ENCODE measurements at regions not wholly inside any gene's neighbourhood (a gene's known extent, or its start where the extent isn't known, plus 50 kb on each side); places are given as distances from the start of the nearest gene placed in this dataset.

DNA sequence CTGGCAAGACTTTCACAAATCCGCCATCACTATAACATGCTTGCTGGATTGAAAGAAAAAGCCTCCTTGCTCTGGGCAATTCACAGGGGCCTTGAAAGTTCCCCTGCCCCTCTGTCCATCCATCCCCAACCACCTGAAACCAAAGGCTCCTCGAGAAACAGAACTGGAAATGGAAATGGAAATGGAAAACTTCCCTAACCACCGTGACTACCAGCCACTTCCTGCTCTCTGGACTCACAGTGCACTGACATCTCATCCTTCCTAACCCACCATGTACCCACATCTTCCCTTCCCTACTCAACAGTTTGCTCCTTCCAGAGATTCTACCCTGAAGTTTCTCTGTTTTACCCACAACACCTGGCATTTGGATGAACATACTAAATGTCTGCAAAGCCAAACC is 603.6 kb upstream of the DIPK2B start:
- Histone ChIP-seq H3K27ac (ENCODE audit: low read length) (peak overlapping the region; percentile 84), H3K36me3 (ENCODE audit: control insufficient read depth, insufficient read depth, low read length) (no peaks in the 10 kb centered on the region), H3K27me3 (ENCODE audit: control insufficient read depth, insufficient read depth, low read length) (no peaks in the 10 kb centered on the region), H3K9me3 (ENCODE audit: control insufficient read depth, insufficient read depth, low read depth, low read length) (no peaks in the 10 kb centered on the region), H3K4me3 (ENCODE audit: low read depth in 2 of 2, low read length in 2 of 2) (no peak overlapping the region), H3K4me1 (ENCODE audit: control insufficient read depth, insufficient read depth, low read length) (peaks cover 66% of the 10 kb centered on the region)
- ChIA-PET CTCF (no interaction called here), POLR2A (no interaction called here)
- TF ChIP-seq, protein P1, sequence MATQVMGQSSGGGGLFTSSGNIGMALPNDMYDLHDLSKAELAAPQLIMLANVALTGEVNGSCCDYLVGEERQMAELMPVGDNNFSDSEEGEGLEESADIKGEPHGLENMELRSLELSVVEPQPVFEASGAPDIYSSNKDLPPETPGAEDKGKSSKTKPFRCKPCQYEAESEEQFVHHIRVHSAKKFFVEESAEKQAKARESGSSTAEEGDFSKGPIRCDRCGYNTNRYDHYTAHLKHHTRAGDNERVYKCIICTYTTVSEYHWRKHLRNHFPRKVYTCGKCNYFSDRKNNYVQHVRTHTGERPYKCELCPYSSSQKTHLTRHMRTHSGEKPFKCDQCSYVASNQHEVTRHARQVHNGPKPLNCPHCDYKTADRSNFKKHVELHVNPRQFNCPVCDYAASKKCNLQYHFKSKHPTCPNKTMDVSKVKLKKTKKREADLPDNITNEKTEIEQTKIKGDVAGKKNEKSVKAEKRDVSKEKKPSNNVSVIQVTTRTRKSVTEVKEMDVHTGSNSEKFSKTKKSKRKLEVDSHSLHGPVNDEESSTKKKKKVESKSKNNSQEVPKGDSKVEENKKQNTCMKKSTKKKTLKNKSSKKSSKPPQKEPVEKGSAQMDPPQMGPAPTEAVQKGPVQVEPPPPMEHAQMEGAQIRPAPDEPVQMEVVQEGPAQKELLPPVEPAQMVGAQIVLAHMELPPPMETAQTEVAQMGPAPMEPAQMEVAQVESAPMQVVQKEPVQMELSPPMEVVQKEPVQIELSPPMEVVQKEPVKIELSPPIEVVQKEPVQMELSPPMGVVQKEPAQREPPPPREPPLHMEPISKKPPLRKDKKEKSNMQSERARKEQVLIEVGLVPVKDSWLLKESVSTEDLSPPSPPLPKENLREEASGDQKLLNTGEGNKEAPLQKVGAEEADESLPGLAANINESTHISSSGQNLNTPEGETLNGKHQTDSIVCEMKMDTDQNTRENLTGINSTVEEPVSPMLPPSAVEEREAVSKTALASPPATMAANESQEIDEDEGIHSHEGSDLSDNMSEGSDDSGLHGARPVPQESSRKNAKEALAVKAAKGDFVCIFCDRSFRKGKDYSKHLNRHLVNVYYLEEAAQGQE (IDR thresholded peaks at IDR 0.05; ENCODE audit: insufficient read depth in 1 of 2, low read depth in 2 of 2, low read length in 1 of 2) = no peak
- TF ChIP-seq, protein P2, sequence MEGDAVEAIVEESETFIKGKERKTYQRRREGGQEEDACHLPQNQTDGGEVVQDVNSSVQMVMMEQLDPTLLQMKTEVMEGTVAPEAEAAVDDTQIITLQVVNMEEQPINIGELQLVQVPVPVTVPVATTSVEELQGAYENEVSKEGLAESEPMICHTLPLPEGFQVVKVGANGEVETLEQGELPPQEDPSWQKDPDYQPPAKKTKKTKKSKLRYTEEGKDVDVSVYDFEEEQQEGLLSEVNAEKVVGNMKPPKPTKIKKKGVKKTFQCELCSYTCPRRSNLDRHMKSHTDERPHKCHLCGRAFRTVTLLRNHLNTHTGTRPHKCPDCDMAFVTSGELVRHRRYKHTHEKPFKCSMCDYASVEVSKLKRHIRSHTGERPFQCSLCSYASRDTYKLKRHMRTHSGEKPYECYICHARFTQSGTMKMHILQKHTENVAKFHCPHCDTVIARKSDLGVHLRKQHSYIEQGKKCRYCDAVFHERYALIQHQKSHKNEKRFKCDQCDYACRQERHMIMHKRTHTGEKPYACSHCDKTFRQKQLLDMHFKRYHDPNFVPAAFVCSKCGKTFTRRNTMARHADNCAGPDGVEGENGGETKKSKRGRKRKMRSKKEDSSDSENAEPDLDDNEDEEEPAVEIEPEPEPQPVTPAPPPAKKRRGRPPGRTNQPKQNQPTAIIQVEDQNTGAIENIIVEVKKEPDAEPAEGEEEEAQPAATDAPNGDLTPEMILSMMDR (IDR thresholded peaks at IDR 0.05) = no peak
- no peak for TF ChIP-seq TCF7L2 (IDR thresholded peaks at IDR 0.05; ENCODE audit: low read depth, low read length)
- no peak for TF ChIP-seq POLR2AphosphoS5 (IDR thresholded peaks at IDR 0.05; ENCODE audit: low read depth, low read length)
- TF ChIP-seq SIN3A (IDR thresholded peaks at IDR 0.05; ENCODE audit: borderline replicate concordance, insufficient read depth, low read depth, low read length) = no peak
- in situ Hi-C loops (cut with HindIII; ENCODE audit: low pct_unique_long_range_greater_than_20kb, low sequenced_read_pairs) (no loop called here), intact Hi-C loops (cut with micrococcal nuclease; ENCODE audit: unreplicated experiment) (no loop called here)
- DNase-seq (ENCODE audit: low read depth, low spot score) (no peak), ATAC-seq (no peak)
- BruUV-seq (replicated peaks) = no TSS peak

DNA sequence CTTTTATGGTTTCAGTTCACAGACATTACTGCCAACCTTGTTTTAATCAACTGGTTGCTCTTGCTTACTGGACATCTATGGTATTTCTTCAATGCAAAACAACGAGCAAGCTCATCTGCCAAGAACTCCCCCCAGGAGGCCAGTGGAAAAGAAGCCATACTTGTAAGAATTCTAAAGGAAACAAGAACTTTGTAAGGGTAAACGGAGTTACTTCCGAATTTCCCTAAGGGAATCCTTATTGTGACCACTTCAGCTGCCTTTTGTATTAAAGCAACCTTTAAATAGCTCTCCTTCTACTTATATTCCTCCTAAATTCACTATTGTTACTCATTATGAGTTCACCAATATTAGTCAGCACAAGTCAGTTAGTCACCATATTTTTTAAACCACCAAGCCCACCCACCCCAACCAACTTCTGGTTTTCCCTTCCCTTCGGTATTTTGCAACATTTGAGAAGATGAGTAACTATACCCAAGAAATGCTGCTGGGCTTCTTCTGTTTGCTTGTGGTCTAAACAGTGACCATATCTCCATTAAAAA is 602.8 kb upstream of the DIPK2B start:
- Histone ChIP-seq H3K4me1 (ENCODE audit: control insufficient read depth, insufficient read depth, low read length) (peaks cover 64% of the 10 kb centered on the region), H3K9me3 (ENCODE audit: control insufficient read depth, insufficient read depth, low read depth, low read length) (no peaks in the 10 kb centered on the region), H3K4me3 (ENCODE audit: low read depth in 2 of 2, low read length in 2 of 2) (peak overlapping the region; percentile 3 to 29; a peak in 3 of 4 replicates), H3K36me3 (ENCODE audit: control insufficient read depth, insufficient read depth, low read length) (no peaks in the 10 kb centered on the region), H3K27me3 (ENCODE audit: control insufficient read depth, insufficient read depth, low read length) (no peaks in the 10 kb centered on the region), H3K27ac (ENCODE audit: low read length) (peak overlapping the region; percentile 84)
- BruUV-seq (replicated peaks) = TSS peak; percentile 36
- in situ Hi-C loops (cut with HindIII; ENCODE audit: low pct_unique_long_range_greater_than_20kb, low sequenced_read_pairs) (no loop called here), intact Hi-C loops (cut with micrococcal nuclease; ENCODE audit: unreplicated experiment) (no loop called here)
- CTCF ChIA-PET = interaction anchor here (0.6 kb wide), 1 partner anchor 1845 kb away, joined by 3 read pairs; no protein-coding TSS in a partner anchor
- POLR2A ChIA-PET = no interaction called here
- TF ChIP-seq TCF7L2 (IDR thresholded peaks at IDR 0.05; ENCODE audit: low read depth, low read length) = no peak
- TF ChIP-seq, protein P2 (IDR thresholded peaks at IDR 0.05) = no peak
- TF ChIP-seq, protein P1 (IDR thresholded peaks at IDR 0.05; ENCODE audit: insufficient read depth in 1 of 2, low read depth in 2 of 2, low read length in 1 of 2) = no peak
- no peak for TF ChIP-seq SIN3A (IDR thresholded peaks at IDR 0.05; ENCODE audit: borderline replicate concordance, insufficient read depth, low read depth, low read length)
- TF ChIP-seq POLR2AphosphoS5 (IDR thresholded peaks at IDR 0.05; ENCODE audit: low read depth, low read length) = no peak
- peak; percentile 78 for DNase-seq (ENCODE audit: low read depth, low spot score)
- peak; percentile 46; the same call in 1 of the 2 replicates for ATAC-seq

All from Panc1 (cell line).